Small intestine (tissue), 7 donors: ENCODE measurements at regions not wholly inside any gene's neighbourhood (a gene's known extent, or its start where the extent isn't known, plus 50 kb on each side); places are given as distances from the start of the nearest gene placed in this dataset.

Experiments used
- DNase-seq, 2 donors: peaks; one replicate each; pipeline versions ENCODE4 v3.0.0 to v3.0.0-alpha.2; 2013
- FAIRE-seq: peaks from 2 replicates; lab custom pipeline; 2012; peaks lifted over from hg19 to GRCh38; lab: Jason Lieb, UNC
- H3K27ac ChIP-seq, 3 donors: one replicate each; pipeline ENCODE4 v1.5.1; 2013; ENCODE audit warnings: low read length in 2 of 3, mild to moderate bottlenecking in 2 of 3, control low read depth in 1 of 3, inconsistent platforms in 1 of 3, low read depth in 1 of 3, moderate library complexity in 1 of 3
- H3K27me3 ChIP-seq, 3 donors: one replicate each; pipeline ENCODE4 v1.6.1; 2013; ENCODE audit warnings: low read length in 3 of 3, inconsistent platforms in 1 of 3; ENCODE audit not compliant: control insufficient read depth in 3 of 3, insufficient read depth in 3 of 3
- H3K36me3 ChIP-seq, 3 donors: one replicate each; pipeline ENCODE4 v1.6.1; 2013; ENCODE audit warnings: low read length in 3 of 3, inconsistent platforms in 1 of 3, low read depth in 1 of 3, mild to moderate bottlenecking in 1 of 3, moderate library complexity in 1 of 3; ENCODE audit not compliant: control insufficient read depth in 3 of 3, insufficient read depth in 2 of 3
- H3K4me1 ChIP-seq, 3 donors: one replicate each; pipeline ENCODE4 v1.6.1; 2013; ENCODE audit warnings: low read length in 2 of 3, inconsistent platforms in 1 of 3, low read depth in 1 of 3, mild to moderate bottlenecking in 1 of 3, moderate library complexity in 1 of 3; ENCODE audit not compliant: control insufficient read depth in 3 of 3, insufficient read depth in 2 of 3
- H3K4me3 ChIP-seq, 3 donors: one replicate each; pipeline ENCODE4 v1.5.1; 2013; ENCODE audit warnings: low read length in 3 of 3, control low read depth in 1 of 3, inconsistent platforms in 1 of 3, low read depth in 1 of 3, mild to moderate bottlenecking in 1 of 3, moderate library complexity in 1 of 3
- H3K9me3 ChIP-seq, 2 donors: one replicate each; pipeline ENCODE4 v1.6.1; 2013; ENCODE audit warnings: low read depth in 1 of 2, low read length in 1 of 2; ENCODE audit not compliant: control insufficient read depth in 2 of 2, insufficient read depth in 1 of 2
- WGBS, 3 donors: extraction: QIAGEN DNeasy Blood & Tissue Kit; methylation state at CpG; one replicate each; pipeline ENCODE4 v1.1.7; 2013; 5-methylcytosine and 5-hydroxymethylcytosine counted together
- donor health status: healthy with polysubstance abuse.
- donor health status: control.
- donor health status: control.
- donor health status: Bipolar disorder and iron deficiency.
- donor health status: healthy.

- H3K27me3 ChIP-seq = no peaks in the 10 kb centered on the region
- no peaks in the 10 kb centered on the region for H3K36me3 ChIP-seq
Measured at GRCh38 chr5:163822548-163822947, 317.1 kb downstream of the MAT2B start.

GRCh38 chr5:163825661-163826060 lies 320.2 kb downstream of the MAT2B start:
- no peak overlapping the region for H3K27ac ChIP-seq
- no peak overlapping the region for H3K4me3 ChIP-seq
- H3K9me3 ChIP-seq = peaks cover 0 to 5% of the 10 kb centered on the region in 2 donors
- DNase-seq = no peak
- no peaks in the 10 kb centered on the region for H3K36me3 ChIP-seq
- no peaks in the 10 kb centered on the region for H3K4me1 ChIP-seq
- no peaks in the 10 kb centered on the region for H3K27me3 ChIP-seq
- no peak for FAIRE-seq
- WGBS, 3 donors = 69 to 78% (median 76%) methylated on average over 1 of the region's 1 CpG

More at GRCh38 chr5:163822548-163822947, 317.1 kb downstream of the MAT2B start:
- peaks cover 0 to 5% of the 10 kb centered on the region in 2 donors for H3K9me3 ChIP-seq
- FAIRE-seq (no peak), DNase-seq (no peak)
- no peak overlapping the region for H3K27ac ChIP-seq
- 57 to 78% (median 62%) methylated on average over 4 of the region's 4 CpGs for WGBS, 3 donors
- H3K4me3 ChIP-seq = no peak overlapping the region
- H3K4me1 ChIP-seq = no peaks in the 10 kb centered on the region

- Histone ChIP-seq H3K4me3 (no peak overlapping the region), H3K36me3 (no peaks in the 10 kb centered on the region), H3K27me3 (no peaks in the 10 kb centered on the region), H3K4me1 (no peaks in the 10 kb centered on the region), H3K27ac (no peak overlapping the region), H3K9me3 (peaks cover 0 to 4% of the 10 kb centered on the region in 2 donors)
- DNase-seq (no peak), FAIRE-seq (no peak)
- 80 to 86% (median 83%) methylated on average over 3 of the region's 3 CpGs for WGBS, 3 donors
Measured at GRCh38 chr5:163826201-163826600, 320.8 kb downstream of the MAT2B start.

- Histone ChIP-seq H3K27ac (no peak overlapping the region), H3K4me1 (no peaks in the 10 kb centered on the region), H3K4me3 (no peak overlapping the region), H3K27me3 (no peaks in the 10 kb centered on the region), H3K9me3 (no peaks in the 10 kb centered on the region), H3K36me3 (no peaks in the 10 kb centered on the region)
- no peak for DNase-seq
- 68 to 77% (median 70%) methylated on average over 4 of the region's 4 CpGs for whole genome bisulfite sequencing, 3 donors
- no peak for FAIRE-seq
Measured at GRCh38 chr5:163832155-163832554, 326.7 kb downstream of the MAT2B start.

GRCh38 chr5:163838738-163839137 lies 333.3 kb downstream of the MAT2B start:
- Histone ChIP-seq H3K36me3 (no peaks in the 10 kb centered on the region), H3K4me3 (no peak overlapping the region), H3K27me3 (no peaks in the 10 kb centered on the region), H3K27ac (no peak overlapping the region), H3K9me3 (no peaks in the 10 kb centered on the region), H3K4me1 (no peaks in the 10 kb centered on the region)
- 0 to 75% (median 73%) methylated on average over 1 of the region's 1 CpG for WGBS, 3 donors
- FAIRE-seq (no peak), DNase-seq (no peak)

- H3K27me3 ChIP-seq = no peaks in the 10 kb centered on the region
- peak in 1 of 2 donors; percentile 1 for DNase-seq
- H3K4me1 ChIP-seq = no peaks in the 10 kb centered on the region
- no peak for FAIRE-seq
- H3K27ac ChIP-seq = no peak overlapping the region
- no peaks in the 10 kb centered on the region for H3K36me3 ChIP-seq
- no peaks in the 10 kb centered on the region for H3K9me3 ChIP-seq
- H3K4me3 ChIP-seq = no peak overlapping the region
- WGBS, 3 donors = 6 to 30% (median 10%) methylated on average over 1 of the region's 1 CpG
Measured at GRCh38 chr5:163846512-163846911, 341.1 kb downstream of the MAT2B start.

GRCh38 chr5:163855754-163856153 lies 350.3 kb downstream of the MAT2B start:
- H3K9me3 ChIP-seq = peaks cover 0 to 2% of the 10 kb centered on the region in 2 donors
- no peak overlapping the region for H3K27ac ChIP-seq
- no peaks in the 10 kb centered on the region for H3K27me3 ChIP-seq
- 87 to 93% (median 88%) methylated on average over 1 of the region's 1 CpG for WGBS, 3 donors
- H3K4me1 ChIP-seq = no peaks in the 10 kb centered on the region
- no peaks in the 10 kb centered on the region for H3K36me3 ChIP-seq
- no peak for FAIRE-seq
- no peak for DNase-seq
- no peak overlapping the region for H3K4me3 ChIP-seq

GRCh38 chr5:163861670-163862069 lies 356.3 kb downstream of the MAT2B start:
- Histone ChIP-seq H3K27ac (no peak overlapping the region), H3K36me3 (no peaks in the 10 kb centered on the region), H3K4me1 (no peaks in the 10 kb centered on the region), H3K4me3 (no peak overlapping the region), H3K9me3 (no peaks in the 10 kb centered on the region), H3K27me3 (no peaks in the 10 kb centered on the region)
- WGBS, 3 donors = 65 to 78% (median 68%) methylated on average over 3 of the region's 3 CpGs
- DNase-seq (no peak), FAIRE-seq (no peak)

GRCh38 chr5:163867324-163867723 lies 361.9 kb downstream of the MAT2B start:
- Histone ChIP-seq H3K4me3 (no peak overlapping the region), H3K27ac (no peak overlapping the region), H3K27me3 (no peaks in the 10 kb centered on the region), H3K4me1 (no peaks in the 10 kb centered on the region), H3K36me3 (no peaks in the 10 kb centered on the region), H3K9me3 (no peaks in the 10 kb centered on the region)
- WGBS, 3 donors = 36 to 50% (median 38%) methylated on average over 2 of the region's 2 CpGs
- FAIRE-seq (no peak), DNase-seq (no peak)
